ENCODE measurements at regions not wholly inside any gene's neighbourhood (a gene's known extent, or its start where the extent isn't known, plus 50 kb on each side); places are given as distances from the start of the nearest gene placed in this dataset.

- no peak for TF ChIP-seq CTCF (conservative IDR thresholded peaks at IDR 0.05; ENCODE audit: low read depth, low read length)
- no peak for TF ChIP-seq MAFK (IDR thresholded peaks at IDR 0.05; ENCODE audit: low read depth, low read length)
- no peak for TF ChIP-seq FOS (IDR thresholded peaks at IDR 0.05; ENCODE audit: low read depth, low read length)
- no peak for TF ChIP-seq USF2 (IDR thresholded peaks at IDR 0.05; ENCODE audit: low read depth, low read length)
- no peak for TF ChIP-seq RAD21 (IDR thresholded peaks at IDR 0.05; ENCODE audit: low read length)
- no peak for TF ChIP-seq CEBPB (IDR thresholded peaks at IDR 0.05; ENCODE audit: low read depth, low read length)
- no peak for TF ChIP-seq RCOR1 (IDR thresholded peaks at IDR 0.05; ENCODE audit: insufficient replicate concordance, low read length)
- TF ChIP-seq POLR2A (IDR thresholded peaks at IDR 0.05; ENCODE audit: low read depth, low read length): no peak
- no peak for TF ChIP-seq ELK1 (IDR thresholded peaks at IDR 0.05; ENCODE audit: borderline replicate concordance, low read depth, low read length)
- TF ChIP-seq BHLHE40 (IDR thresholded peaks at IDR 0.05; ENCODE audit: low read depth, low read length): no peak
- no peak for TF ChIP-seq MAZ (IDR thresholded peaks at IDR 0.05; ENCODE audit: borderline replicate concordance, low read depth, low read length)
- TF ChIP-seq RFX5 (IDR thresholded peaks at IDR 0.05; ENCODE audit: low read depth, low read length): no peak
- no peak for TF ChIP-seq SMC3 (IDR thresholded peaks at IDR 0.05; ENCODE audit: low read depth, low read length)
- no peak for TF ChIP-seq MXI1 (IDR thresholded peaks at IDR 0.05; ENCODE audit: borderline replicate concordance, low read depth, low read length)
Measured at GRCh38 chr11:104410336-104410735, 246.4 kb upstream of the PDGFD start.

Data from IMR-90 (cell line).